ENCODE measurements at regions not wholly inside any gene's neighbourhood (a gene's known extent, or its start where the extent isn't known, plus 50 kb on each side); places are given as distances from the start of the nearest gene placed in this dataset.
"Not testable (repeated sequence)": the region's sequence is repeated elsewhere in the genome, so short reads cannot be mapped to it uniquely, and the experiment has no call there.

DNA sequence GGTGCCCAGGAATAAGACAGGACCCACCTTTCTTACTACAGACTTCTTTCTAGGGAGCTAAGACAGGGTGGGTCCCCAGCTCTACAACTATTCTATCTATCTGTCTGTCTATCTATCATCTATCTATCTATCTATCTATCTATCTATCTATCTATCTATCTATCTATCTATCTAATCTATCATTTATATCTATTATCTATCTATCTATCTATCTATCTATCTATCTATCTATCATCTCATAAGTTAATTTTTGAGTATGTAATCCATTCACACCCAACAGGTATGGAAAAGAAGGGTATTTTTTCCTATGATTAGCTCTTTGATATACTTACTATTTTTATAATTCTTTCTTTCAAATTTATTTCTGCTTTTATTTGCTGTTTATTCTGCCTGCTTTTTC is 55.9 kb downstream of the BAMBI start:
- FAIRE-seq: no peak

DNA sequence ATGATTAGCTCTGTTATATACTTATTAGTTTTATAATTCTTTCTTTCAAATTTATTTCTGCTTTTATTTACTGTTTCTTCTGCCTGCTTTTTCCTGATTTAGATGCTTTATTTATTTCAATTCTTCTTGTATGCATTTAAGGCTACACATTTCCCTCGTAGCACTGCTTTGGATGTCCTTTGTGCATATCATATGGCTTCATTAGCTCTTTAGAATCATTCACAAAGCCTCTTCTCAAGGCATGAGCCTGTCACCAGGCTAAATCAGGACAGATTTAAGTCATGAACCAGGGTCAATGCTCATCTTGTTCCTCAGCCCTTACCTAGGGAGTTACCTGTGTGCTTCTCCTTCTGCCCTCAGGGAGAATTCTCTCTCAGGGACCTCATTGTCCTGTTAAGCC is 56.3 kb downstream of the BAMBI start:
- FAIRE-seq: peak; percentile 70

DNA sequence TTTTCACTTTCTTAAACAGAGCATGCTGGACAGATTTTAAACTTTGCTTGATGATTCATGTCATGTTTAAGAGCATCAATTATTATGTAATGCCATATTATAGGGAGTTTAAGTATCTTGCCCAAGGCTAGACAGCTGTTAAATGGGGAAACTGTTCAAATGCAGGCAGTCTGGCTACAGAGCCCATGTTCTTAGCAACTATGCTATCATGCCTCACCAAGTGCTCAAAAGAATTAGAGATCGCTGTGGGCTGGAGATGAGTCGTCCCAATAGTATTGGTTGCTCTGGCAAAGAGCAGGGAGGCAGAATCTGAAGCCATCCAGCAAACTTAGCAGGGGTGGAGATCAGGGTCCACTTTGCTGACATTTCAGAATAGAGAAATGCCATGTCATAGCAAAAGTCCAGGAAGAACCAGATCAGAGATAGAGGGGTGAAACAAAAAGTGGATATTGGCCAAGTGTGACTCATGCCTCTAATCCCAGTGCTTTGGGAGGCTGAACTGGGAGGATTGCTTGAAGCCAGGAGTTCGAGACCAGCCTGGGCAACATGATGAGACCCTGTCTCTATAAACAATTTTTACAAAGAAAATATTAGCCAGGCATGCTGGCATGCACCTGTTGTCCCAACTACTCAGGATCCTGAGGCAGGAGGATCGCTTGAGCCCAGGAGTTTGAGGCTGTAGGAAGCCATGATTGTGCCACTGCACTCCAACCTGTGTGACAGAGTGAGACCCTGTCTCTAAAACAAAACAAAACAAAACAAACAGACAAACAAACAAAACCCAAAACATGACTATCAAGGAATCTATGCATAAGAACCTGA is 57.8 kb downstream of the BAMBI start:
- FAIRE-seq: peak; percentile 91

DNA sequence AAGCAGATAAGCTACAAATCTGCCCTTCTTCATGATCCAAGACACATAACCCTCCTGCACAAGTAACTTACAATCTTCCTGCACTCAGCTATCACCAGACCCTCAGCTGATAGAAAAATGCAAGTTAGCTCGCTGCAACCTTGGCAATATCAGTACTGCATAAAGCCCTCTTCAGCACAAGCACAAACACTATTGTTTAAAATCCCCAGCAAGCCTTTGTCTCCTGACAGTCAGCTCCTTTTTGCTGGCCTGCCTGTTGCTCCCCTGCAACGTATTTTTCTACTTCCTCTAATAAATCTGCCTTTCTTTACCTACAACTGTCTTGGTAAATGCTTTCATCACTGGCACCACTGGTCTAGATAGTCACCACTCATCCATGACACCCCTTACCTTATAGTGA is 59.8 kb downstream of the BAMBI start:
- FAIRE-seq: no peak

DNA sequence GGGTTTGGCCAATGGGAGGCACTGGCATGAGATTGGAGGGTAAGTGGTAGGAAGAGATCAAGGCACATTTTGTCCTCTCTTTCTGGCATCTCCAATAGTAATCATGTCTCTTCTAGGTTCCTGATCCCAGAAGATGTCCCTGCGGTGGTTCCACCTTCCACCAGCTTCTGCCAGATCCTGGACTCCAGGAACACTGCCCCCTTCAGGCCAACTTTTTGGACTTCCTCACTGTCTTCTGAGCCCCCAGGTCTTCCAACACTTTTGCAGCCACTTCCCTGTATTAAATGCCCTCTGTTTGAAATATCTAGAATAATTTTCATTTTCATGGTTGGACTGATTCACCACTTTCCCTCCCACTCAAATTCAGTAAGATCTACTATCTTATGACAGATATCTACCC is 60.9 kb downstream of the BAMBI start:
- no peak for FAIRE-seq

DNA sequence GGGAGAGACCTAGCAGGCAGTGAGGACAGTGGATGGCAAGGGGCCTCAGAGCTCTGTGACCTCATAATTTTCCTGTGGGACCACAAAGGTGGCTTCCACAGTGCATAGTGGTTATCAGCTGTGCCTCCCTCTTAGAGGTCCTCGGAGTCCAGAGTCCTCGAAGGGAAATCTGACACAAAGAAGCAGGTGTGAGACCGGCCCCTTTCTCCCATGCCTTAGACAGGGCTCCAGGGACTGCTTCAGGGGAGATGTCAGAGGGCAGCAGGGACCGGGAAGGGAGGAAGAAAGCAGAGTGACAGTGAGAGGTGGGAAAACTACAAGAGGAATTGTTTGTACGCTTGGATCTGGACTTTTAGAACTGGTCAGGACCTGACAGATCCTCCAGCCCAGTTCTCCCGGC is 66.3 kb downstream of the BAMBI start:
- no peak for FAIRE-seq

DNA sequence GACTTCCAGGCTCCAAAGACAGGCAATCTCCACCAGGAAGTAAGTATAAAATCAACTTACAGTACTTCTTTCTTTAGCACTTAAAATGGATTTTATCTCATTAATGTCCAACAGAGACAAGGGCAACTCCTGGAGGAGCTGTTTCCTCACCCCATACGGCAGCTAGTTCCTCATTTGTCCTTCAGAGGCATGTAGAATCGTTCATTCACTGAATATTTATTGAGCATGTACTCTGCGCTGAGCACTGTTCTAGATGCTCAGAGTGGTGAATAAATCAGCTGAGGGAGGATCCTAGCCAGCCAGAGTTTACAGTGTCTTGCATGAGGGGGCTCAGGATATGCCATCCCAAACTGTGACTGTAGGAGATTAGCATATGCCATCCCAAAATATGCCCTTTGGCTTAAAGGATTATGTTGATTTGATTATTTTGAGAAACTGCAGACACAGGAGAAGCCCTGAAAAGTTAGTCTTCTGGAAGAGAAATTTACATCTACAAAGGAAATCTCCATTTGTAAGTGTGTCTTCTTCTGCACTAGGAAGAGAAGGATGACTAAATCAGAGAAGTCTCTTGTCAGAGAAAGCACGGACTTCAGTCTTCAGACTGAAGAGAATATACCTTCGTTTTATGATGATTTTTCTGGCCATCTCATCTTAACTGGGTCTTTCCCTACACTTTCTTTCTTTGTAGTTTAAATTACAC is 66.9 kb downstream of the BAMBI start:
- no peak for FAIRE-seq

DNA sequence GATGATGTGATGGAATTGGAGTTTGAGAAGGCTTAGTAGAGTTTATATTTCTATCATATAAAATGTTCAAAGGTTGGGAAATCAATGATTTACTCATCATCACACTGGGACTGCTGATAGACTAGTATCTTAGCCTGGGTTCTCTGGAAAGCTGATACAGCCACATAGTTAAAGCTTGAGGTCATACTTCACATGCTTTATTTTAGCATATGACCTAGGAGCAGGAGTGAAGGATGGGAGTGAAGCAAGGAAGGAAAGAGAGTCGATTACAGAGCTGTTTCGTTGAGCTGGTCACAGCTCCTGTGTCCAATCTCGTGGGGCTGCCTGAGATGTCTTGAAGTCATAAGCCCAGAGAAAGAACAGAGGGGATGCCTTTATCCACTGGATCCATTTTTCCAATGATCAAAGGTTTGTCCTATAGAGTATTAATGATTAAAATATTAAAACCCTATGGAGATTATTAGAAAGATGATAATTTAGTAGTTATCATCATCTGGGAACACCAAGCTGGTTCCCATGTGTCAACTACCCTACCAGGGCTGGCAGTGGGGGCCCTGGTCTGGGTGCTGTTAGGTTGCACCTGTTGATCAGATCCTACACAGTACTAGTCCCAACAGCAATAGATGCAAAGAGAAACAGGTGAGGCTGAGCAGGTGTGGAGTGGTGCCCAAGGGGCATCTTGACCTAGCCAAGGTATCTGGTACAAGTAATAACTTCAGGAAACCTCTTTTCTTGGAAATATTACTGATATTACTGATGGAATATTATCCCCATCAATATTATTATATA is 77.8 kb downstream of the BAMBI start:
- peak; percentile 44 for FAIRE-seq

DNA sequence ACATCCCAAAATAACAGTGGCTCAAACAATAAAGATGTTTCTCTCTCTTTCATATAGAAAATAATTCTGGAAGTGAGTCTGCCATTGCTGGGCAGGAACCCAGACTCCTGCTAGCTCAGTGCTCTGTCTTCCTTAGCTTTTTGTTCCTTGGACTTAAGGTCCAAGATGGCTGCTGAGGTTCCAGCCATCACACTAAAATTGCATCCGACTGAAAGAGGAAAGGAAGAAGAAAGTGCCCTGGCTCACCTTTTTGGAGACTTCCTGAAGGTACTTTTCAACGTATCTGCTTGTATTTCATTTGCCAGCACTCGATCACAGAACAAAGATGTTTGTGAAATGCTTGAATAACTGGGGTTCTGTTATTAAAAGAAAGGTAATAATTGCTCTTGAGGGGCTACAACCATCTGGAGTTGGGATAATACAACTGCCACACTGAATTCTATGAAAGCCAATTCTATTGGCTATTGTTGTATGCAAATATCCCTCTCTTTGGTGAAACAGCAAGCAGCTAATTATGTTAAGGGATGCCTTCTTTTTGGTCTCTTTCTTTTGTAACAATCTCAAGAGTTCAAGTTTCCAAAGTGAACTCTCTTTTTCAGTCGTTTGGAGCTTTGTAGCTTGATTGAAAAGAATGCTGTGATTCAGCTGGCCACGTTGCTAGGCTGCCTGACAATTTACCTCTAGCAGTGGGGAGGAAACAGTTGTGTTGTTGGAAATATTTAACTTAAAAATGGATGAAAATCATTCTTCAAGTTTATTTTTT is 83.9 kb downstream of the BAMBI start:
- peak; percentile 100 for FAIRE-seq

DNA sequence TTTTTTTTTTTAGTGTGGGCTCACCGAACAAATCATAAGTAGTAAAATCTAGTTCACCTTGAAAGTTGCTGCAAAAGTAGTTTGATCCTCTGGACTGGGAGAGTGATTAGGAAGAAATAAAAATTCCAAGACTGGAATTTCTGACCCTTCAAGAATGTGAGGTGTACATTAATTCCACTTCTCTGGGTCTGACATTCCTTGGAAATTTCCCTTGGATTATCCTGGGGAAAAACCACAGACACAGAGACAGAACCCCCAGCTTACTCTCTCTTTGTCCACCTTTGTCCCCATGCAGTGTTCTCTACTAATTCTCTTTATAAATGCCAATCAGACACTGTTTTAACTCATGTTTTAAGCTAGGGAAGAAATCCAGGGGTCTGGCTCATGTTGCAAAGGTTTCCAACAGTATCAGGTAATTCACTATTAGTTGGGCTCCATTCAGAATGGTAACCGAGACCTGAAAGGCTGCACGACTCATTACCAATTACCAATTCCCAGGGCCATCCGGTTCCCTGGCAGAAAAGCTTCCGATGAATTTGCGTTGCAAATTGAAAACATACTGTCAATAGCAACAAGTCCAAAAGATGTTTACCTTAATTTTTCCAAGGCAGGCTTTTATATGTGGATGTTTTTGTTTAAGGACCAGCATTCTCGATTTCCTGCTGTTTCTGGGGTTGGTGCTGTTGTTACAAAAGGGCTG is 86.3 kb downstream of the BAMBI start:
- no peak for FAIRE-seq

DNA sequence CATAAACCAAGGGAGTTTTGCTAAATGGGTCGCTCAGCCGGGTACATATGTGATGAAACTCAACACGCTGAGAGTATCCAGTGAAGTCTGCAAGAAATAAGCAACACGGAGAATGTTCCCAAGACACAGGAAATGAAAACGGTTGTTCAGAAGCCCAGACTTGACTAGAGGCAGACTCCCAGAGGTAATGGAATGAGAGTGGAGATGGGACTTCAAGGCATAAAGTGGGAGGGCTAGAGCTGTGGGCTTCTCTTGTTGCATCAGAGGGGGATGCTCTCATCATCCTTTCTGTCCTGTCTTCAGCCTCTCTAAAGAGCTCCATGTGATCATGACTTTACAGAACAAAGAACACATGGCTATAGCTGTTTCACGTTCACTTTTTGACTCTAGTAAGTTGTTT is 88.3 kb downstream of the BAMBI start:
- no peak for FAIRE-seq

DNA sequence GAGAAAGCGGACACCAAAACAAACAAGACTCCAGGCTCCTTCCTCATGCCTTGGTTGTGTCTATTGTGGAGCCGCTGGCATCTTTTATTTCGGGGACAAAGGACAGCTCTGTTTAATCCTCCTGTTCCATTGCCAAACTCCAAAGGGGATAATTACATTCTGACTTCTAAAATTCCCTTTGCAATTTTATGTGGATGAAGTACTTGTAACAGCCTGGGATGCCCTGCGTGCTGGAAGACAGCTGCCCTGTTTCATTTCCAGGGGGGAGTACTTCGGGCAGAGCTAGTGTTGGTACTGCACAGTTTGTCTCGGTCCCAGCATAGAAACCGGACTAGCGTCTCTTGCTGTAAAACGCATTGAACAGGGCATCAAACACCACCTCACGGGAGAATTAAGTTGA is 90.9 kb downstream of the BAMBI start:
- FAIRE-seq: no peak

DNA sequence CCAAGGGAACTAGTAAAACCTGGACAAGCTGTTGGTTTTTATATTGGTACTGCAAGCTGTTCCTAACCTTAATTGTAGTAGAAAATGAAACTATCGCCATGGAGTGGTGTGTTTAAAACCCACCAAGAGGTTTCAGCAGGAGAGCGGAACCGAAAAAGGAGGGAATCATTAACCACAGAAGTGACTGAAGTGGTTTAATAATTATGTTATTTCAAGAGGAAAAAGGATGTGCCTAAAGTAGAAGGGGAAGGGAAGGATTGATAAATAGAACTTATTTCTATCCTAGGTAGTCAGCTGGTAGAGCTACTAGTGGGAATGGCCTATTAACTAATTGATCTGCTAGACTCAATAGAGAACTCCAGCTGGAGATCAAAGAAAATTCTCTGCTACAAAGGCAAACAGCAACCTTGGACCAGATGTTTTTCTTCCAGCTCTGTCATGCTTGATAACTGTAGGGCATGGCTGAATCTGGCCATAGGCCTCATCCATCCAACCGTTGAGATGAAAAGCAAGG is 91.8 kb downstream of the BAMBI start:
- FAIRE-seq: no peak

DNA sequence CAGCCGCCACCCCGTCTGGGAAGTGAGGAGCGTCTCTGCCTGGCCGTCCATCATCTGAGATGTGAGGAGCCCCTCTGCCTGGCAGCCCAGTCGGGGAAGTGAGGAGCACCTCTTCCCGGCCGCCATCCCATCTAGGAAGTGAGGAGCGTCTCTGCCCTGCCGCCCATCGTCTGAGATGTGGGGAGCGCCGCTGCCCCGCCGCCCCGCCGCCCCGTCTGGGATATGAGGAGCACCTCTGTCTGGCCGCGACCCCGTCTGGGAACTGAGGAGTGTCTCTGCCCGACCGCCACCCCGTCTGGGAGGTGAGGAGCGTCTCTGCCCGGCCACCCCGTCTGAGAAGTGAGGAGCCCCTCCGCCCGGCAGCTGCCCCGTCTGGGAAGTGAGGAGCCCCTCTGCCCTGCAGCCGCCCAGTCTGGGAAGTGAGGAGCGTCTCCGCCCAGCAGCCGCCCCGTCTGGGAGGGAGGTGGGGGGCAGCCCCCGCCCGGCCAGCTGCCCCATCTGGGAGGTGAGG is 94.3 kb downstream of the BAMBI start:
- FAIRE-seq: not testable (repeated sequence)

DNA sequence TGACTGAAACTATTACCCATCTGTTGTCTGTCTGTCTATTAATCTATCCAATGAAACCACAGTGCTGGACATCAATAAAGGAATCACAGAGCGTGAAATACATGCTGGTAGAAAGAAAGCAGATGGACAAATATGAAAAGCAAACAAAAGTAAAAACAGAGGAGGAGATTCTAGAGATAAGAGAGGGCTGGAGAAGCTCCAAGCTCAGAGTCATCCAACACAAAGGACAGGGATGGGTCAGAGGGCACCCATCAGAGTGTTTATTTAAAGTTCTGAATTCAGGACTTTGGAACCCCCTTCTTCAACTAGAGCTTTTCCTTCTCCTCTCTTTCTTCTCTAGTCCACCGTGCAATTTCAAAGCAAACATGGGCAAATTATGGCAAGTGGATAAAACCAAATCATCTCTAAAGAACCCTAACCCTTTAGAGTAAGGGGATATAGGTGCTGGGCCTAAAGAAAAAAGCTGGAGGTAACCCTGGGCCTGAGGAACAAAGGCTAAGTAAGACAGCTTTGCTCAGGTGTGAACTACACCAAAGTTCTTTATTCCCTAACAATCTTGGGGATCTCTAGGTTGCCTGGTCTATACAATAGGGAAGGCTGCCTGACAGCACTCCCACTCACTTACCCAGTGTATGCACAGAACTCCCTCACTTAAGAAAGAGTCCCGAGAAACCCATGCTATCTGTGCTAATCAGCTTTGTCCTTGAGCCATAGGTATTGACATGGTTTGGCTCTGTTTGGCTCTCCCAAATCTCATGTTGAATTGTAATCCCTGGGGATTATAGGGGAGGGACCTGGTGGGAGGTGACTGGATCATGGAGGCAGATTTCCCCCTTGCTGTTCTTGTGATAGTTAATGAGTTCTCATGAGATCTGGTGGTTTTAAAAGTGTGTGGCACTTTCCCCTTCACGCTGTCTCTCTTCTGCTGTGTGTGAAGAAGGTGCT is 97.0 kb downstream of the BAMBI start:
- FAIRE-seq: no peak

DNA sequence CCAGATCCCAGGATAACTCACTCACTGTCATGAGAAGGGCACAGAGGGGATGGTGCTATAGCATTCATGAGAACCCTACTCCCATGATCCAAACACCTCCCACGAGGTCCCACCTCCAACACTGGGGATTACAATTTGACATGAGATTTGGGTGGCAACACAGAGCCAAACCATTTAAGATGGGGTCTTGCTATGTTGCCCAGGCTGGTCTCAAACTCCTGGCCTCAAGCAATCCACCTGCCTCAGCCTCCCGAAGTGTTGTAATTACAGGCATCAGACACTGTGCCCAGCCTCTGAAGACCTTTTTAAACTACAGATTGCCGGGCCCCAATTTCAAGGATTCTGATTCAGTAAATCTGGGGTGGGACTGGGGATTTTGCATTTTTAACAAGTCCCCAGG is 98.5 kb downstream of the BAMBI start:
- no peak for FAIRE-seq

DNA sequence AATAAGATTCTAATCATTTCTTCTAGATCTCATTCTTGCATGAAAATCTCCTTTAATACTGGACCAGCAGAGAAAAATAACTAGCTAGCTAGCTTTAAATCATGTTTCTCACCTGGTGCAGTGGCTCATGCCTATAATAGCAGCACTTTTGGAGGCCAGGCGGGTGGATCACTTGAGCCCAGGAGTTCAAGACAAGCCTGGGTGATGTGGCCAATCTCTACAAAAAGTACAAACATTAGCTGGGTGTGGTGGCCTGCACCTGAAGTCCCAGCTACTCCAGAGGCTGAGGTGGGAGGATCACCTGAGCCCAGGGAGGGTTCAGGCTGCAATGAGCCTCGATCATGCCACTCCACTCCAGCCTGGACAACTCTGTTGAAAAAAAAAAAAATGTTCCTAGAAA is 99.2 kb downstream of the BAMBI start:
- no peak for FAIRE-seq

DNA sequence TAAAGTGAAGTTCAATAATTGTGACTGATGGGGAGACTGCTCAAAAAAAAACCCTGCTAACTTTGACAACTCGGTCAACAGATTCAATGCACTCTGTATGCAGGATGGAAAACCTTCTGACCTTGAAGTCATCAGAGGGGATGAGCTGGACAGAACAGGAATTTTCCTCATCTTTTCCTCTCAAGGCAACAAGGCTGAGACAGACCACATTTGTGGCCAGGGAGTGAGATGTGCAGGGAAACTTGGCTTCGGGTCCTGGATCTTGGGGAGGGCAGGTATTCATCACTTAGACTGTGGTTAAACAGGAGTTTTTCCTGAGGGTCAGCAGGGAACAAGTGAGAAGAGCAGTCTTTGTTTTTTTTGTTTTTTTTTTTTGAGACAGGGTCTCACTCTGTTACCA is 100.6 kb downstream of the BAMBI start:
- no peak for FAIRE-seq

DNA sequence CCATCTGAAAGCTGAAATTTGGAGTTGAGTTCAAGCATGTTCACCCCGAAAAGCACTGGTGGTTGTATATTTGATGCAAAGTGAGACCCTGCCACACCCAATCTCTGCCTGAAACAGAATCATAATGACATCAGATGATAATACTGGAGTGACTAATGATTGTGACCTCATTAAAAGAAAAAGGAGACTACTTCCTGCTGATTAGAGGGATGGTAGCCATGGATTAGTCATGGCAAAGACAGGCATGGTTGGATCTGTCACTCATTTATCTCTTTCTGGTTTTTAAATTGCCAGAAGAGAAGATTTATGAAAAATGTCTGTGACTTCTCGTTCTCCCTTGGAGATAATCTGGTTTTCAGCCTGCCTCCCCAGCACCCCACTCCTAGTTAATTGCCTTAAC is 101.2 kb downstream of the BAMBI start:
- no peak for FAIRE-seq

DNA sequence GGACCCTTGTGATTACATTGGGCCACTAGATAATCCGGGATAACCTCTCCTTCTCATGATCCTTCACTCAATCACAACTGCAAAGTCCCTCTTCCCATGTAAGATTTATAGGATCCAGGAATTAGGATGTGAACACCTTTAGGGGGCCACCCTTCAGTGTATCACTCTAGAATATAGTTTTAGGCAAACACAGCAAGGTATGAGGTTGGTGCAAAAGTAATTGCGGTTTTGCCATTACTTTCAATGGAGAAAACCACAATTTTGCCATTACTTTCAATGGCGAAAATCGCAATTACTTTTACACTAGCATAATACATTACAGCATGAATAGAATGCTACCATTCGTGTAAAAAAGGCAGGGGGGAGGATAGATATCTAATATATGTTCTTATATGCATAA is 104.0 kb downstream of the BAMBI start:
- no peak for FAIRE-seq

DNA sequence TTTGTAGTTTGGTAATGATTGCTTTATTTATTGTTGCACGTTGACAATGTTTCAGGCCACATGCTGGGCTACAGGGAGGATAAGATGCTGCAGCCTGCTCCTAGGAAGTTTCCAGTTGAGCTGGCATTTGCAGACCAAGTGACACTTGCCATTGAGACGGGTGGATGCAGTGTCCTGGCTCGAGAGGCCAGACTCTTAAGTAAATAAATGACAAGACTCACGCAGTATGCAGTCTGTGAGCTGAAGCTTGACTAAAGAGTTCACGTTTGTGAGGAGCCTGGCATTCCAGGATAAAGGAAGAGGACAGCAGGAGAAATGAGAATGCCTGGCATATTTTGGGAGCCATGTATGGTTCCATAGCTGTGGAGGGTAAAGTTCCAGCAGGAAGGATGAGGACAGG is 105.8 kb downstream of the BAMBI start:
- FAIRE-seq: no peak
